IPS-20b (cell line): ENCODE measurements at regions not wholly inside any gene's neighbourhood (a gene's known extent, or its start where the extent isn't known, plus 50 kb on each side); places are given as distances from the start of the nearest gene placed in this dataset.

ENCODE experiments used
- H3K27ac ChIP-seq: one replicate; pipeline ENCODE4 v1.5.1; 2013; ENCODE audit warnings: low read length
- H3K27me3 ChIP-seq: 2 replicates; pipeline ENCODE4 v1.6.1; 2013; ENCODE audit warnings: mild to moderate bottlenecking, low read length, inconsistent platforms; ENCODE audit not compliant: insufficient read depth
- H3K36me3 ChIP-seq: 2 replicates; pipeline ENCODE4 v1.6.1; 2013; ENCODE audit warnings: low read depth, mild to moderate bottlenecking, inconsistent platforms, low read length, moderate library complexity; ENCODE audit not compliant: insufficient read depth
- H3K4me1 ChIP-seq: 2 replicates; pipeline ENCODE4 v1.6.1; 2013; ENCODE audit warnings: mild to moderate bottlenecking, control low read depth, inconsistent platforms, low read length, moderate library complexity; ENCODE audit not compliant: insufficient read depth
- H3K4me3 ChIP-seq: 2 replicates; pipeline ENCODE4 v1.5.1; 2013; ENCODE audit warnings: mild to moderate bottlenecking, low read length, inconsistent platforms
- H3K9ac ChIP-seq: 2 replicates; pipeline ENCODE4 v1.6.1; 2013; ENCODE audit warnings: low read depth, mild to moderate bottlenecking, inconsistent platforms, low read length, moderate library complexity
- H3K9me3 ChIP-seq: 2 replicates; pipeline ENCODE4 v1.6.1; 2013; ENCODE audit warnings: mild to moderate bottlenecking, low read depth, low read length, inconsistent platforms; ENCODE audit not compliant: insufficient read depth

- Histone ChIP-seq H3K27me3 (no peaks in the 10 kb centered on the region), H3K9ac (no peak overlapping the region), H3K27ac (no peak overlapping the region), H3K4me3 (no peak overlapping the region), H3K9me3 (no peaks in the 10 kb centered on the region), H3K4me1 (no peaks in the 10 kb centered on the region), H3K36me3 (no peaks in the 10 kb centered on the region)
Measured at GRCh38 chr18:60059216-60059615, 159.4 kb downstream of the PMAIP1 start.

DNA sequence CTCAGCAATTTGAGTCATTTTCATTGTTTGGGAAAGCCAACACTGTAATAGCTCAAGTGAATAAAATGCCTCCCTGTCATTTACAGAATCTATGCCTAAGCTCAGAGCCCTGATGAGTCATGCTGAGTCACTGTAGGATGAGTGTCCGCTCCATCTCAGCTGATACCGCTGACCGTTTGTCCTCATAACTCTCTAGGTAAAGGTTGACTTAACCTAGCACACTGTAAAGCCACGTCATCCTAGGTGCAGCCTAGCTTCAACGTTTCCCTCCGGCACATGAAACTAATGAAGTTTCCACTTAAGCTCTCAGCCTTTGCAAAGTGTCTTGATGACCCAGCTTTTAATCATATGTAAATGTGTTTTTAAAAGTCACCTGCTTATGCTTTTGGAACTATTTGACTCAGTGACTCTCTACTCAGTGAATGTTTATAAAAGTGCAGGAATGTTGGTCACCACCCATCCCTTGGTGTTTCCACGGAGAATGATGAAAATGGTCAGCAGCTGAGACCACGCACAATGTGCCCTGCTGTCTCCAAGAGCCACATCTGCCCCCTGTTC lies 154.0 kb downstream of the PMAIP1 start:
- no peak overlapping the region for H3K4me3 ChIP-seq
- no peaks in the 10 kb centered on the region for H3K36me3 ChIP-seq
- no peak overlapping the region for H3K27ac ChIP-seq
- 0 out of 2 replicates have a peak, but pooled peaks cover 6% of the 10 kb centered on the region for H3K9me3 ChIP-seq
- no peak overlapping the region for H3K9ac ChIP-seq
- no peaks in the 10 kb centered on the region for H3K27me3 ChIP-seq
- peaks cover 7% of the 10 kb centered on the region; the same call in 1 of the 2 replicates for H3K4me1 ChIP-seq

GRCh38 chr18:60050821-60051220 lies 151.0 kb downstream of the PMAIP1 start:
- no peak overlapping the region for H3K4me3 ChIP-seq
- no peak overlapping the region for H3K9ac ChIP-seq
- no peak overlapping the region for H3K27ac ChIP-seq
- H3K27me3 ChIP-seq = no peaks in the 10 kb centered on the region
- no peaks in the 10 kb centered on the region for H3K36me3 ChIP-seq
- H3K9me3 ChIP-seq = 0 out of 2 replicates have a peak, but pooled peaks cover 6% of the 10 kb centered on the region
- peaks cover 7% of the 10 kb centered on the region; the same call in 1 of the 2 replicates for H3K4me1 ChIP-seq

GRCh38 chr18:60049172-60049571 lies 149.4 kb downstream of the PMAIP1 start:
- H3K9ac ChIP-seq = no peak overlapping the region
- no peak overlapping the region for H3K4me3 ChIP-seq
- H3K27me3 ChIP-seq = no peaks in the 10 kb centered on the region
- peaks cover 7% of the 10 kb centered on the region; the same call in 1 of the 2 replicates for H3K4me1 ChIP-seq
- H3K27ac ChIP-seq = no peak overlapping the region
- H3K9me3 ChIP-seq = 0 out of 2 replicates have a peak, but pooled peaks cover 6% of the 10 kb centered on the region
- no peaks in the 10 kb centered on the region for H3K36me3 ChIP-seq

GRCh38 chr18:60047556-60047955 lies 147.8 kb downstream of the PMAIP1 start:
- H3K27ac ChIP-seq = no peak overlapping the region
- 0 out of 2 replicates have a peak, but pooled peaks cover 6% of the 10 kb centered on the region for H3K9me3 ChIP-seq

DNA sequence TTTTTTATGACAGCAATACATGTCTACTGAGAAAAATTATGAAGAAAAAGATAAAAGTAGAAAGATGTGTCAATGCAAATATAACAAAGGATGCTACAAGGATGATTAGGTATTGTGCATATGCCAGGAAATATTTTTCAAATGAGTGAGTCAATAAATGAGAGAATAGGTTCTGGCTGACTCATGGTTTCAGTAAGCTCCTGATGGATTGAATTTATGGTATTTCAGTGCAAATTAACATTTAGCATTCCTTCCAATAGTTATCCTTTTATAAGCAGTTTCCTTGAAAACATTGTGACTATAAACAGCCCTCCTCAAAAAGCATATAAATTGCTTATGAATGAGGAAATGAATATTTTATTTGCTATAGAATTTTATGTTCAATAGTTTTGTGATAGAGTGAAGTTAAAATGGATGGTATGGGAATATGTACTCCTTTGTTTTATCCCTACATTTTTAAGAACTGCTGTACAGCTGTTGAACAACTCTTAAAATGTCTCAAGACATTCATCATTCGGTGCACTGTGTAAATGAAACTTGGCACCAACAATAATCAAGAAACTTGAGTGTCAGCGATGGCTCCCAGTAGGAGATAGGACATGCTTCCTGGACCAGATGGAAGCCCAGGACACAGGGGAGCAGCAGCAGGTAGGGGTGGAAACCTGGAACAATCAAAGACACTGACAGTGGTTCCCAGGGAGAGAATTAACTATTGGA lies 144.7 kb downstream of the PMAIP1 start:
- H3K4me3 ChIP-seq = no peak overlapping the region
- H3K27ac ChIP-seq = no peak overlapping the region
- 0 out of 2 replicates have a peak, but pooled peaks cover 5% of the 10 kb centered on the region for H3K9me3 ChIP-seq
- H3K9ac ChIP-seq = no peak overlapping the region
- no peaks in the 10 kb centered on the region for H3K4me1 ChIP-seq
- H3K36me3 ChIP-seq = no peaks in the 10 kb centered on the region
- H3K27me3 ChIP-seq = no peaks in the 10 kb centered on the region

More at GRCh38 chr18:60047556-60047955, 147.8 kb downstream of the PMAIP1 start:
- no peaks in the 10 kb centered on the region for H3K36me3 ChIP-seq
- no peaks in the 10 kb centered on the region for H3K27me3 ChIP-seq
- no peak overlapping the region for H3K4me3 ChIP-seq
- H3K9ac ChIP-seq = no peak overlapping the region
- H3K4me1 ChIP-seq = no peaks in the 10 kb centered on the region

DNA sequence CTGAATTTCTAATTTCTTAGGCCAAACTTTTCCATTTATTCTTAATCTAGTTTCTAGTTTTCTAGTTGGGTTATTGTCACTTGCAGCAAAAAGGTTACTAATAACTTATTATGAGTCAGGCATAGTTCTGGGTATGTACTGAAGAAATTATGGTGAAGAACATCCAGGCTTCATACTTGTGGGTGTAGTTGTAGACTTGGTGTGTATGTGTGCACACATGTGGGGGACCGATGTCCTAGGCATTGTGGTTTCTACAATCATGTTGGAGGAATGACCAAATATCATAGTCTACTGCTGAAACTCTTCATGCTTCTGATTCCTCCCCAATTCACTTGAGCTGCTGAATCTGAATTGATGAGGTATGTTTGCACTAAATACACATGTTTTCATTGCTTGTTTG lies 141.2 kb downstream of the PMAIP1 start:
- Histone ChIP-seq H3K4me3 (no peak overlapping the region), H3K27me3 (no peaks in the 10 kb centered on the region), H3K36me3 (no peaks in the 10 kb centered on the region), H3K9ac (no peak overlapping the region), H3K27ac (no peak overlapping the region), H3K4me1 (no peaks in the 10 kb centered on the region), H3K9me3 (no peaks in the 10 kb centered on the region)

DNA sequence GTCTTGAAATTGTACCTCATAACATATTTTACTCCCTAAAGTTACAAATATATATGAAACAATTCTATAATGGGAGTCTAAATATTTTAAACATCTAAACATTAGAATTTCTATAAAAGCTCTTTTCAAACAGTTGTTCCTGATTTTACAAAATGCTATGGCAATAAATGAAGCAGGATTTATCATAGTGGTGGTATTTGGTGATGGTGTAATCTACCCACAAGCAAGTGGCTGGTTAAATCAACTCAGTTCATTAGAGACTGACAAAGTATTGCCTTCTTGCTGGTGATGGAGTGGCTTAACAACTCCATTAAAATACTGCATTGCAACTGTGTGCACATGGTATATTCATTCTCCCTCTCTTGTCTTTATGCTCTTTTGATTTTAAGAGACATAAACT lies 138.9 kb downstream of the PMAIP1 start:
- no peaks in the 10 kb centered on the region for H3K27me3 ChIP-seq
- H3K4me3 ChIP-seq = no peak overlapping the region
- H3K36me3 ChIP-seq = no peaks in the 10 kb centered on the region
- no peak overlapping the region for H3K9ac ChIP-seq
- H3K27ac ChIP-seq = no peak overlapping the region
- no peaks in the 10 kb centered on the region for H3K9me3 ChIP-seq
- no peaks in the 10 kb centered on the region for H3K4me1 ChIP-seq

DNA sequence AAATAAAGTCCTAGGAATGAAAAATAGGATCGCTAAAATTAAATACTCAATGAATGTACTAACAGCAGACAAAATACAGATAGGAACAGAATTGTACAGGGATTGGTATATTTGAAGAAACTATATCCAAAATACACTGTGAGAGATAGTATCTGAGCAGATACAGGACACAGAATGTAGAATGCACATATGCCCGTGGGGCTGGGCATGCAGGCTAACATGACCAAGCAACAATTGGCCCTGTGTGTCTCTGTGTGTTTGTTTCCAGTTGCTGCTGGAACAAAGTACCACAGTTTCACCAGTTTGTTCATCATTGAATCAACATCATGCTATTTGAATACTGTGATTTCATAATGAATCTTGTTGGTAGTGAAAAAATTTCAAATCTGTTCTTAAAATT lies 127.6 kb downstream of the PMAIP1 start:
- no peaks in the 10 kb centered on the region for H3K4me1 ChIP-seq
- H3K27ac ChIP-seq = no peak overlapping the region

GRCh38 chr18:60024857-60025256 lies 125.1 kb downstream of the PMAIP1 start:
- no peaks in the 10 kb centered on the region for H3K9me3 ChIP-seq
- H3K4me1 ChIP-seq = peaks cover 8% of the 10 kb centered on the region
- H3K27me3 ChIP-seq = no peaks in the 10 kb centered on the region
- H3K27ac ChIP-seq = no peak overlapping the region
- H3K4me3 ChIP-seq = no peak overlapping the region
- no peak overlapping the region for H3K9ac ChIP-seq
- H3K36me3 ChIP-seq = no peaks in the 10 kb centered on the region

More for the DNA sequence above, 127.6 kb downstream of the PMAIP1 start:
- H3K9me3 ChIP-seq = no peaks in the 10 kb centered on the region
- H3K27me3 ChIP-seq = no peaks in the 10 kb centered on the region
- H3K36me3 ChIP-seq = no peaks in the 10 kb centered on the region
- H3K4me3 ChIP-seq = no peak overlapping the region
- H3K9ac ChIP-seq = no peak overlapping the region

DNA sequence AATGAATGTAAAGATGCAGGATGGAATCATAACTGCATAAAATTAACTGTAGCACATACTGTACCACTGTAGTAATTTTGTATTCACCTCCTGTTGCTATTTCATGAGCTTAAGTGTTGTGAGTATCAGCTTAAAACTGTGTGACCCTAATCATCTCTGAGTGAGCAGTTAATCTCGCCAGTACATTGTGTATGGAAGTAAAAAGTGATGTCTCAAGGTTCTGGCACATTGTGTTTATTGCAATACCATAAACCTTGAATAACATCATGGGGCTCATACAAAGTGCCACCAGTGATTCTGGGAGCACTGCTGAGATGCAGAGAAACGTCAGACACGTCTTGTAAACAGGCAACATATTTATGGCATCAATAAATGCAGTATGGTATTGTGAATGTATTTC lies 124.5 kb downstream of the PMAIP1 start:
- Histone ChIP-seq H3K9ac (no peak overlapping the region), H3K4me1 (peaks cover 8% of the 10 kb centered on the region), H3K36me3 (no peaks in the 10 kb centered on the region), H3K27ac (no peak overlapping the region), H3K4me3 (no peak overlapping the region), H3K9me3 (no peaks in the 10 kb centered on the region), H3K27me3 (no peaks in the 10 kb centered on the region)

DNA sequence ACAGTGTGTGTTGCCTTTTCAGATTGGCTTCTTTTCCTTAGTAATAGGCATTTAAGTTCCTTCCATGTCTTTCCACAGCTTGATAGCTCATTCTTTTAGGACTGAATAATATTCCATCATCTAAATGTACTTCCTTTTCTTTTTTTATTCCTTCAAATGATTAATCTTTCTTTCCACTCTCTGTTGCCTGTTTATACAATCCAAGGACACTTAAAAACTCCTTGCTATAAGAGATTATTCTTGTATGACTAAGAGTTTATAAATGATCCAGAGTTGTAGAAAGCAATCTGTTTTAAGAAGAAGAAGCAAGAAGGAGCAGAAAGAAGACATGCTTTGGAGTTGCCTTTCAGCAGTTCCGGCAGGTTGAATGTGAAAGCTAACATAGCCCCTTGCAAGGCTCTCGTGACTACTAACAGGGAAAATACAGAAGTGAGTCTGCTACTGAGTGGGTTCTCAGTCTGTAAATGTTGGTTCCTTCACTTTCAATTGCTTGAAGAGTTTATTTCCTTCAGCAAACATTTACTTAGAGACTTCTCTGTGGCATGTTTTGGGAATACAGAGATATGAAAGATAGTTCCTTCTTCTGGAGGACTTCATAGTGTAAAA lies 123.0 kb downstream of the PMAIP1 start:
- Histone ChIP-seq H3K36me3 (no peaks in the 10 kb centered on the region), H3K9me3 (no peaks in the 10 kb centered on the region), H3K4me1 (peaks cover 8% of the 10 kb centered on the region), H3K27ac (no peak overlapping the region), H3K9ac (no peak overlapping the region), H3K4me3 (no peak overlapping the region), H3K27me3 (no peaks in the 10 kb centered on the region)
